ENCODE measurements at regions not wholly inside any gene's neighbourhood (a gene's known extent, or its start where the extent isn't known, plus 50 kb on each side); places are given as distances from the start of the nearest gene placed in this dataset.
"Not testable (repeated sequence)": the region's sequence is repeated elsewhere in the genome, so short reads cannot be mapped to it uniquely, and the experiment has no call there.

- no peaks in the 10 kb centered on the region for H3K4me1 ChIP-seq (ENCODE audit: insufficient read depth, poor library complexity, severe bottlenecking)
- H3K27ac ChIP-seq (ENCODE audit: poor library complexity, severe bottlenecking), result no peak overlapping the region
- ATAC-seq (ENCODE audit: low read depth) (no peak), DNase-seq (ENCODE audit: low spot score) (no peak)
- no peak for TF ChIP-seq CTCF (IDR thresholded peaks at IDR 0.05; ENCODE audit: poor library complexity, severe bottlenecking)
- no peaks in the 10 kb centered on the region for H3K36me3 ChIP-seq (ENCODE audit: low read depth)
- no peak overlapping the region for H3K4me3 ChIP-seq (ENCODE audit: severe bottlenecking)
- peaks cover 4% of the 10 kb centered on the region for H3K27me3 ChIP-seq (ENCODE audit: insufficient read depth, poor library complexity, severe bottlenecking)
- H3K9me3 ChIP-seq (ENCODE audit: severe bottlenecking), result no peaks in the 10 kb centered on the region
These were observed 65.5 kb downstream of the RPUSD4 start for GRCh38 chr11:126145954-126146353.

- not testable (repeated sequence) for H3K4me1 ChIP-seq (ENCODE audit: insufficient read depth, poor library complexity, severe bottlenecking); H3K4me3 ChIP-seq (ENCODE audit: severe bottlenecking); H3K27ac ChIP-seq (ENCODE audit: poor library complexity, severe bottlenecking); H3K36me3 ChIP-seq (ENCODE audit: low read depth); H3K27me3 ChIP-seq (ENCODE audit: insufficient read depth, poor library complexity, severe bottlenecking); H3K9me3 ChIP-seq (ENCODE audit: severe bottlenecking); DNase-seq (ENCODE audit: low spot score); ATAC-seq (ENCODE audit: low read depth)
These were observed 68.0 kb downstream of the RPUSD4 start for GRCh38 chr11:126143491-126143890.

GRCh38 chr11:126140926-126141280 lies 70.5 kb downstream of the RPUSD4 start:
- TF ChIP-seq CTCF (IDR thresholded peaks at IDR 0.05; ENCODE audit: poor library complexity, severe bottlenecking), result no peak
- H3K36me3 ChIP-seq (ENCODE audit: low read depth), result no peaks in the 10 kb centered on the region
- ATAC-seq (ENCODE audit: low read depth) (peak; percentile 46; the same call in 1 of the 3 replicates), DNase-seq (ENCODE audit: low spot score) (no peak)
- no peak overlapping the region for H3K4me3 ChIP-seq (ENCODE audit: severe bottlenecking)
- H3K27me3 ChIP-seq (ENCODE audit: insufficient read depth, poor library complexity, severe bottlenecking), result peaks cover 7% of the 10 kb centered on the region
- H3K9me3 ChIP-seq (ENCODE audit: severe bottlenecking), result no peaks in the 10 kb centered on the region
- H3K4me1 ChIP-seq (ENCODE audit: insufficient read depth, poor library complexity, severe bottlenecking), result no peaks in the 10 kb centered on the region
- H3K27ac ChIP-seq (ENCODE audit: poor library complexity, severe bottlenecking), result no peak overlapping the region

GRCh38 chr11:126140201-126140925 lies 71.1 kb downstream of the RPUSD4 start:
- Histone ChIP-seq H3K27me3 (ENCODE audit: insufficient read depth, poor library complexity, severe bottlenecking) (peaks cover 7% of the 10 kb centered on the region), H3K4me3 (ENCODE audit: severe bottlenecking) (no peak overlapping the region), H3K4me1 (ENCODE audit: insufficient read depth, poor library complexity, severe bottlenecking) (no peaks in the 10 kb centered on the region), H3K27ac (ENCODE audit: poor library complexity, severe bottlenecking) (no peak overlapping the region), H3K9me3 (ENCODE audit: severe bottlenecking) (no peaks in the 10 kb centered on the region), H3K36me3 (ENCODE audit: low read depth) (no peaks in the 10 kb centered on the region)
- no peak for DNase-seq (ENCODE audit: low spot score)
- peak; percentile 10; the same call in 1 of the 3 replicates for ATAC-seq (ENCODE audit: low read depth)
- no peak for TF ChIP-seq CTCF (IDR thresholded peaks at IDR 0.05; ENCODE audit: poor library complexity, severe bottlenecking)

- no peak overlapping the region for H3K27ac ChIP-seq (ENCODE audit: poor library complexity, severe bottlenecking)
These were observed 72.0 kb downstream of the RPUSD4 start for GRCh38 chr11:126139111-126140091.

More at GRCh38 chr11:126139111-126140091, 72.0 kb downstream of the RPUSD4 start:
- Histone ChIP-seq H3K27me3 (ENCODE audit: insufficient read depth, poor library complexity, severe bottlenecking) (peaks cover 7% of the 10 kb centered on the region), H3K9me3 (ENCODE audit: severe bottlenecking) (no peaks in the 10 kb centered on the region), H3K36me3 (ENCODE audit: low read depth) (no peaks in the 10 kb centered on the region), H3K4me1 (ENCODE audit: insufficient read depth, poor library complexity, severe bottlenecking) (no peaks in the 10 kb centered on the region), H3K4me3 (ENCODE audit: severe bottlenecking) (no peak overlapping the region)
- no peak for ATAC-seq (ENCODE audit: low read depth)
- no peak for TF ChIP-seq CTCF (IDR thresholded peaks at IDR 0.05; ENCODE audit: poor library complexity, severe bottlenecking)
- DNase-seq (ENCODE audit: low spot score), result no peak
